ENCODE measurements at regions not wholly inside any gene's neighbourhood (a gene's known extent, or its start where the extent isn't known, plus 50 kb on each side); places are given as distances from the start of the nearest gene placed in this dataset.

DNA sequence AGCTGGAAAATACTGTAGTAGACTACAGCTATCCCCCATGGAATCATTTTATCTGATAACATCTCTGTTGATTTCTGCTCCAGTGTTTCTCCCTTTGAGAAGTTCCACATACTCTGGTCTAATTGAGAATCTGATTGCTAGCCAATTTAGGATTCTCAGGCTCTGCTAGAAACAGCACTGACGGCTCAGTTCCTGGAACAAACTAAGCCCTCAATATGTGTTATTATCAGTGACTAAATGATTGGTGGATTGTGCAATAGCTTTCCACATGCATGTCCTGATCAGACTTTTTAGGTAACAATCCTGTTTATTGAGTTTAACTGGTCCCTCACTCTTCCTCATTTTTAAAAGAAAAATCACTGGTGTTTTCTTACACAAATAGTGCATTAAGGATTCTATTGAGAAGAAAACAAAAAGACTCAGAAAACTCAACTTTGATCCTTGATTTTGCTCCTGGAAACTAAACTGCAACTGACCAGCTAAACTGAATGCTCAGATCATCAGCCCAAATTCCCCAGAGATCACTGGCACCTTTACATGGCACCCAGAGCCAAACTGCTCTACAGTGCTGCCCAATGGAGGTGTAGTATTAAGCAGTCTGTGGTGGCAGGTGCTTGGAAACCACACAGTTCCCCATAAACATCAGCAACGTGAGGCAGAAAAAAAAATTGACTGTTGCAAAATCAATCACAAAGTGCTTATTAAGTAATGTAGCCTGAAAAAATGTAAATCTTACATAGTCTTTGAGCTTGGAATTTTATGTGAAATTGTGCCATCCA lies 423.7 kb downstream of the TOX3 start:
- ChIA-PET CTCF (no interaction called here), POLR2A (no interaction called here), RAD21 (ENCODE audit: low non-redundant PET in 1 of 2, low total read pairs in 2 of 2, uncharacterized antibody in 2 of 2, unreplicated experiment in 2 of 2) (no interaction called here)
- H3K9me3 ChIP-seq (ENCODE audit: control insufficient read depth in 1 of 2, insufficient read depth in 1 of 2, low read depth in 1 of 2, low read length in 2 of 2): peaks cover 6 to 16% of the 10 kb centered on the region in 2 experiments; a peak in 2 of 4 replicates
- no peak overlapping the region for H3K4me3 ChIP-seq (replicated peaks in 1 of 2; ENCODE audit: low read depth in 1 of 2, low read length in 2 of 2)
- H3K9ac ChIP-seq (ENCODE audit: low read length): no peak overlapping the region
- H3K4me2 ChIP-seq (ENCODE audit: low read length): no peak overlapping the region
- H3K79me2 ChIP-seq (ENCODE audit: insufficient read depth, low read length): no peaks in the 10 kb centered on the region
- no peaks in the 10 kb centered on the region for H3K27me3 ChIP-seq (ENCODE audit: insufficient read depth, low read length)
- no peaks in the 10 kb centered on the region for H4K20me1 ChIP-seq (ENCODE audit: insufficient read depth)
- H3K36me3 ChIP-seq (ENCODE audit: control insufficient read depth in 1 of 2, insufficient read depth in 2 of 2, low read length in 2 of 2): no peaks in the 10 kb centered on the region
- BruUV-seq (replicated peaks): no TSS peak
- no peak overlapping the region for H3K27ac ChIP-seq (ENCODE audit: low read depth, low read length)
- no peak overlapping the region for H2AFZ ChIP-seq (ENCODE audit: low read depth, low read length, poor library complexity, severe bottlenecking)
- DNase-seq (ENCODE audit: low read depth, low spot score): no peak
- H3K4me1 ChIP-seq (ENCODE audit: control insufficient read depth in 1 of 2, insufficient read depth in 2 of 2, low read length in 2 of 2): no peaks in the 10 kb centered on the region
- TF ChIP-seq MAX (IDR thresholded peaks at IDR 0.05): no peak
- TF ChIP-seq ZBTB33 (IDR thresholded peaks at IDR 0.05; ENCODE audit: extremely low read depth, insufficient replicate concordance, low read length): no peak
- TF ChIP-seq SP1 (IDR thresholded peaks at IDR 0.05; ENCODE audit: low read depth): no peak
- no peak for TF ChIP-seq SRF (IDR thresholded peaks at IDR 0.05; ENCODE audit: low read depth)
- no peak for TF ChIP-seq ZFX (IDR thresholded peaks at IDR 0.05)
- TF ChIP-seq TCF7L2 (IDR thresholded peaks at IDR 0.05; ENCODE audit: borderline replicate concordance, extremely low read depth, insufficient read depth, insufficient read length): no peak
- TF ChIP-seq REST (IDR thresholded peaks at IDR 0.05; ENCODE audit: low read depth): no peak
- TF ChIP-seq CBX3 (IDR thresholded peaks at IDR 0.05; ENCODE audit: low read depth): no peak
- TF ChIP-seq FOSL1 (IDR thresholded peaks at IDR 0.05; ENCODE audit: low read depth): no peak
- no peak for TF ChIP-seq ELF1 (IDR thresholded peaks at IDR 0.05; ENCODE audit: borderline replicate concordance, low read depth)
- TF ChIP-seq, protein P1, sequence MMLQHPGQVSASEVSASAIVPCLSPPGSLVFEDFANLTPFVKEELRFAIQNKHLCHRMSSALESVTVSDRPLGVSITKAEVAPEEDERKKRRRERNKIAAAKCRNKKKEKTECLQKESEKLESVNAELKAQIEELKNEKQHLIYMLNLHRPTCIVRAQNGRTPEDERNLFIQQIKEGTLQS (IDR thresholded peaks at IDR 0.05): no peak
- intact Hi-C loops (cut with micrococcal nuclease): no loop called here
- no peak for ATAC-seq
- H3K9me2 ChIP-seq (ENCODE audit: insufficient read depth): no peaks in the 10 kb centered on the region
